ENCODE measurements at regions not wholly inside any gene's neighbourhood (a gene's known extent, or its start where the extent isn't known, plus 50 kb on each side); places are given as distances from the start of the nearest gene placed in this dataset.

- no peaks in the 10 kb centered on the region for H3K36me3 ChIP-seq (ENCODE audit: control insufficient read depth in 5 of 5, insufficient read depth in 5 of 5, low read length in 5 of 5)
- H3K4me1 ChIP-seq (ENCODE audit: control insufficient read depth in 5 of 5, insufficient read depth in 5 of 5, low read length in 5 of 5): peaks cover 0 to 19% (median 5%) of the 10 kb centered on the region in 5 donors
- H3K9ac ChIP-seq (ENCODE audit: low read length in 5 of 5): no peak overlapping the region
- no peak overlapping the region for H3K4me3 ChIP-seq (ENCODE audit: low read depth in 1 of 5, low read length in 5 of 5)
- H3K9me3 ChIP-seq (ENCODE audit: control insufficient read depth in 5 of 5, low read length in 5 of 5): no peaks in the 10 kb centered on the region
- no peaks in the 10 kb centered on the region for H3K27me3 ChIP-seq (ENCODE audit: control insufficient read depth in 5 of 5, insufficient read depth in 4 of 5, low read length in 5 of 5)
- no peak overlapping the region for H3K27ac ChIP-seq (ENCODE audit: low read depth, low read length)
Measured at GRCh38 chr3:64860536-64860870, 172.7 kb upstream of the ADAMTS9 start.

- Histone ChIP-seq H3K27ac (ENCODE audit: low read depth, low read length) (no peak overlapping the region), H3K4me1 (ENCODE audit: control insufficient read depth in 5 of 5, insufficient read depth in 5 of 5, low read length in 5 of 5) (peaks cover 0 to 17% (median 5%) of the 10 kb centered on the region in 5 donors), H3K4me3 (ENCODE audit: low read depth in 1 of 5, low read length in 5 of 5) (no peak overlapping the region), H3K36me3 (ENCODE audit: control insufficient read depth in 5 of 5, insufficient read depth in 5 of 5, low read length in 5 of 5) (no peaks in the 10 kb centered on the region), H3K9me3 (ENCODE audit: control insufficient read depth in 5 of 5, low read length in 5 of 5) (no peaks in the 10 kb centered on the region), H3K27me3 (ENCODE audit: control insufficient read depth in 5 of 5, insufficient read depth in 4 of 5, low read length in 5 of 5) (no peaks in the 10 kb centered on the region), H3K9ac (ENCODE audit: low read length in 5 of 5) (no peak overlapping the region)
Measured at GRCh38 chr3:64859625-64860535, 172.1 kb upstream of the ADAMTS9 start.

GRCh38 chr3:64856977-64857516 lies 169.2 kb upstream of the ADAMTS9 start:
- no peak overlapping the region for H3K9ac ChIP-seq (ENCODE audit: low read length in 5 of 5)
- no peaks in the 10 kb centered on the region for H3K9me3 ChIP-seq (ENCODE audit: control insufficient read depth in 5 of 5, low read length in 5 of 5)
- no peaks in the 10 kb centered on the region for H3K27me3 ChIP-seq (ENCODE audit: control insufficient read depth in 5 of 5, insufficient read depth in 4 of 5, low read length in 5 of 5)
- H3K4me1 ChIP-seq (ENCODE audit: control insufficient read depth in 5 of 5, insufficient read depth in 5 of 5, low read length in 5 of 5): peaks cover 0 to 15% (median 5%) of the 10 kb centered on the region in 5 donors
- no peak overlapping the region for H3K27ac ChIP-seq (ENCODE audit: low read depth, low read length)
- no peak overlapping the region for H3K4me3 ChIP-seq (ENCODE audit: low read depth in 1 of 5, low read length in 5 of 5)
- H3K36me3 ChIP-seq (ENCODE audit: control insufficient read depth in 5 of 5, insufficient read depth in 5 of 5, low read length in 5 of 5): no peaks in the 10 kb centered on the region

- Histone ChIP-seq H3K9ac (ENCODE audit: low read length in 5 of 5) (no peak overlapping the region), H3K4me3 (ENCODE audit: low read depth in 1 of 5, low read length in 5 of 5) (no peak overlapping the region), H3K36me3 (ENCODE audit: control insufficient read depth in 5 of 5, insufficient read depth in 5 of 5, low read length in 5 of 5) (no peaks in the 10 kb centered on the region), H3K27ac (ENCODE audit: low read depth, low read length) (no peak overlapping the region), H3K9me3 (ENCODE audit: control insufficient read depth in 5 of 5, low read length in 5 of 5) (no peaks in the 10 kb centered on the region), H3K27me3 (ENCODE audit: control insufficient read depth in 5 of 5, insufficient read depth in 4 of 5, low read length in 5 of 5) (no peaks in the 10 kb centered on the region), H3K4me1 (ENCODE audit: control insufficient read depth in 5 of 5, insufficient read depth in 5 of 5, low read length in 5 of 5) (peaks cover 0 to 6% (median 4%) of the 10 kb centered on the region in 5 donors)
Measured at GRCh38 chr3:64856106-64856505, 168.3 kb upstream of the ADAMTS9 start.

- Histone ChIP-seq H3K9ac (ENCODE audit: low read length in 5 of 5) (no peak overlapping the region), H3K4me1 (ENCODE audit: control insufficient read depth in 5 of 5, insufficient read depth in 5 of 5, low read length in 5 of 5) (peaks cover 0 to 12% (median 7%) of the 10 kb centered on the region in 5 donors), H3K27ac (ENCODE audit: low read depth, low read length) (no peak overlapping the region)
Measured at GRCh38 chr3:64853456-64853855, 165.7 kb upstream of the ADAMTS9 start.

GRCh38 chr3:64852738-64853137 lies 164.9 kb upstream of the ADAMTS9 start:
- no peak overlapping the region for H3K27ac ChIP-seq (ENCODE audit: low read depth, low read length)
- no peak overlapping the region for H3K9ac ChIP-seq (ENCODE audit: low read length in 5 of 5)
- H3K36me3 ChIP-seq (ENCODE audit: control insufficient read depth in 5 of 5, insufficient read depth in 5 of 5, low read length in 5 of 5): no peaks in the 10 kb centered on the region
- H3K4me1 ChIP-seq (ENCODE audit: control insufficient read depth in 5 of 5, insufficient read depth in 5 of 5, low read length in 5 of 5): peaks cover 0 to 12% (median 7%) of the 10 kb centered on the region in 5 donors
- H3K9me3 ChIP-seq (ENCODE audit: control insufficient read depth in 5 of 5, low read length in 5 of 5): no peaks in the 10 kb centered on the region
- H3K4me3 ChIP-seq (ENCODE audit: low read depth in 1 of 5, low read length in 5 of 5): no peak overlapping the region
- no peaks in the 10 kb centered on the region for H3K27me3 ChIP-seq (ENCODE audit: control insufficient read depth in 5 of 5, insufficient read depth in 4 of 5, low read length in 5 of 5)

More at GRCh38 chr3:64853456-64853855, 165.7 kb upstream of the ADAMTS9 start:
- H3K27me3 ChIP-seq (ENCODE audit: control insufficient read depth in 5 of 5, insufficient read depth in 4 of 5, low read length in 5 of 5): no peaks in the 10 kb centered on the region
- no peak overlapping the region for H3K4me3 ChIP-seq (ENCODE audit: low read depth in 1 of 5, low read length in 5 of 5)
- no peaks in the 10 kb centered on the region for H3K9me3 ChIP-seq (ENCODE audit: control insufficient read depth in 5 of 5, low read length in 5 of 5)
- H3K36me3 ChIP-seq (ENCODE audit: control insufficient read depth in 5 of 5, insufficient read depth in 5 of 5, low read length in 5 of 5): no peaks in the 10 kb centered on the region

GRCh38 chr3:64848822-64849221 lies 161.0 kb upstream of the ADAMTS9 start:
- Histone ChIP-seq H3K27ac (ENCODE audit: low read depth, low read length) (no peak overlapping the region), H3K9ac (ENCODE audit: low read length in 5 of 5) (no peak overlapping the region), H3K4me1 (ENCODE audit: control insufficient read depth in 5 of 5, insufficient read depth in 5 of 5, low read length in 5 of 5) (peaks cover 0 to 11% (median 4%) of the 10 kb centered on the region in 5 donors), H3K27me3 (ENCODE audit: control insufficient read depth in 5 of 5, insufficient read depth in 4 of 5, low read length in 5 of 5) (no peaks in the 10 kb centered on the region), H3K9me3 (ENCODE audit: control insufficient read depth in 5 of 5, low read length in 5 of 5) (no peaks in the 10 kb centered on the region), H3K36me3 (ENCODE audit: control insufficient read depth in 5 of 5, insufficient read depth in 5 of 5, low read length in 5 of 5) (no peaks in the 10 kb centered on the region), H3K4me3 (ENCODE audit: low read depth in 1 of 5, low read length in 5 of 5) (no peak overlapping the region)

GRCh38 chr3:64848127-64848800 lies 160.5 kb upstream of the ADAMTS9 start:
- H3K36me3 ChIP-seq (ENCODE audit: control insufficient read depth in 5 of 5, insufficient read depth in 5 of 5, low read length in 5 of 5): no peaks in the 10 kb centered on the region
- no peaks in the 10 kb centered on the region for H3K27me3 ChIP-seq (ENCODE audit: control insufficient read depth in 5 of 5, insufficient read depth in 4 of 5, low read length in 5 of 5)
- no peak overlapping the region for H3K9ac ChIP-seq (ENCODE audit: low read length in 5 of 5)
- no peak overlapping the region for H3K4me3 ChIP-seq (ENCODE audit: low read depth in 1 of 5, low read length in 5 of 5)
- H3K27ac ChIP-seq (ENCODE audit: low read depth, low read length): no peak overlapping the region
- peaks cover 0 to 11% (median 4%) of the 10 kb centered on the region in 5 donors for H3K4me1 ChIP-seq (ENCODE audit: control insufficient read depth in 5 of 5, insufficient read depth in 5 of 5, low read length in 5 of 5)
- no peaks in the 10 kb centered on the region for H3K9me3 ChIP-seq (ENCODE audit: control insufficient read depth in 5 of 5, low read length in 5 of 5)

- Histone ChIP-seq H3K36me3 (ENCODE audit: control insufficient read depth in 5 of 5, insufficient read depth in 5 of 5, low read length in 5 of 5) (no peaks in the 10 kb centered on the region), H3K4me3 (ENCODE audit: low read depth in 1 of 5, low read length in 5 of 5) (no peak overlapping the region), H3K27me3 (ENCODE audit: control insufficient read depth in 5 of 5, insufficient read depth in 4 of 5, low read length in 5 of 5) (no peaks in the 10 kb centered on the region), H3K9ac (ENCODE audit: low read length in 5 of 5) (no peak overlapping the region), H3K27ac (ENCODE audit: low read depth, low read length) (no peak overlapping the region), H3K9me3 (ENCODE audit: control insufficient read depth in 5 of 5, low read length in 5 of 5) (no peaks in the 10 kb centered on the region), H3K4me1 (ENCODE audit: control insufficient read depth in 5 of 5, insufficient read depth in 5 of 5, low read length in 5 of 5) (peaks cover 0 to 11% (median 4%) of the 10 kb centered on the region in 5 donors)
Measured at GRCh38 chr3:64844558-64844957, 156.8 kb upstream of the ADAMTS9 start.

All from subcutaneous abdominal adipose tissue (tissue), 5 donors.